ENCODE measurements at regions not wholly inside any gene's neighbourhood (a gene's known extent, or its start where the extent isn't known, plus 50 kb on each side); places are given as distances from the start of the nearest gene placed in this dataset.

DNA sequence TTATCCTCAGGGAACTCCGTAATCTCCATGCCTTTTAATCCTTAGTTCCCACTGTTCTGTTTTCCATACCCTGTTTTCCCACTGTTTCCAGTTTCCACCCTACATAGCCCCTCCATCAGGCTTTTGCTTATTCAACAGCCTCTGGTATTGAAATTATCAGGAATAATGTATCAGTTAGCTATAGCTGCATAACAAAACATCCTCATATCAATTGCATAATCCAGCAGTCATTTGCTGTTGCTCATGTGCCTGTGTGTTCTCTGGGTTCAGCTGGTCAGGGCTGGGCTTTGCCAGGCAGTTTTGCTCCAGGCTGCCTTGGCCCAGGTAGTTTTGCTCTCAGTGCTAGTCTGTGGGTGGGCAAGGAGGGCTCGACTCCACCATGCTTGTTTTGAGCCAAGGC, 94.3 kb upstream of the FOXA2 start:
- TF ChIP-seq, protein P1, sequence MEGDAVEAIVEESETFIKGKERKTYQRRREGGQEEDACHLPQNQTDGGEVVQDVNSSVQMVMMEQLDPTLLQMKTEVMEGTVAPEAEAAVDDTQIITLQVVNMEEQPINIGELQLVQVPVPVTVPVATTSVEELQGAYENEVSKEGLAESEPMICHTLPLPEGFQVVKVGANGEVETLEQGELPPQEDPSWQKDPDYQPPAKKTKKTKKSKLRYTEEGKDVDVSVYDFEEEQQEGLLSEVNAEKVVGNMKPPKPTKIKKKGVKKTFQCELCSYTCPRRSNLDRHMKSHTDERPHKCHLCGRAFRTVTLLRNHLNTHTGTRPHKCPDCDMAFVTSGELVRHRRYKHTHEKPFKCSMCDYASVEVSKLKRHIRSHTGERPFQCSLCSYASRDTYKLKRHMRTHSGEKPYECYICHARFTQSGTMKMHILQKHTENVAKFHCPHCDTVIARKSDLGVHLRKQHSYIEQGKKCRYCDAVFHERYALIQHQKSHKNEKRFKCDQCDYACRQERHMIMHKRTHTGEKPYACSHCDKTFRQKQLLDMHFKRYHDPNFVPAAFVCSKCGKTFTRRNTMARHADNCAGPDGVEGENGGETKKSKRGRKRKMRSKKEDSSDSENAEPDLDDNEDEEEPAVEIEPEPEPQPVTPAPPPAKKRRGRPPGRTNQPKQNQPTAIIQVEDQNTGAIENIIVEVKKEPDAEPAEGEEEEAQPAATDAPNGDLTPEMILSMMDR (conservative IDR thresholded peaks at IDR 0.05 in 1 of 2, IDR thresholded peaks at IDR 0.05 in 1 of 2; ENCODE audit: low read depth in 1 of 2, low read length in 2 of 2) = no peak
- no peak for TF ChIP-seq EZH2 (IDR thresholded peaks at IDR 0.05; ENCODE audit: low read length, missing control alignments)
